Gastrocnemius medialis (tissue), 4 donors: ENCODE measurements at regions not wholly inside any gene's neighbourhood (a gene's known extent, or its start where the extent isn't known, plus 50 kb on each side); places are given as distances from the start of the nearest gene placed in this dataset.
"Not testable (repeated sequence)": the region's sequence is repeated elsewhere in the genome, so short reads cannot be mapped to it uniquely, and the experiment has no call there.

Source experiments
- ATAC-seq, 2 donors: fragments of 150-250 bp; one replicate each; pipeline ENCODE4 v1.9.1; 2016
- DNase-seq, 2 donors: peaks; one replicate each; pipeline ENCODE4 v3.0.0-alpha.2; 2019
- H3K27ac ChIP-seq, 4 donors: fragments of 200-600 bp; sonication (generic); 1 replicate in 1 of 4; 2 replicates in 3 of 4; pipeline ENCODE4 v1.5.1; 2016 to 2018; ENCODE audit warnings: mild to moderate bottlenecking in 2 of 4, moderate library complexity in 1 of 4
- H3K27me3 ChIP-seq, 3 donors: fragments of 200-600 bp; sonication (generic) in 2 of 3; 1 replicate in 1 of 3; 2 replicates in 2 of 3; pipeline versions ENCODE4 v1.5.1 to v1.6.0; 2016 to 2019; ENCODE audit warnings: mild to moderate bottlenecking in 1 of 3, moderate library complexity in 1 of 3
- H3K36me3 ChIP-seq, 2 donors: fragments of 200-600 bp; sonication (generic) in 1 of 2; one replicate each; pipeline ENCODE4 v1.5.1; 2017 to 2018
- H3K4me1 ChIP-seq, 2 donors: fragments of 200-600 bp; sonication (generic) in 1 of 2; one replicate each; pipeline ENCODE4 v1.5.1; 2016 to 2017; ENCODE audit warnings: mild to moderate bottlenecking in 2 of 2
- H3K4me3 ChIP-seq, 4 donors: fragments of 200-600 bp; sonication (generic) in 3 of 4; 1 replicate in 1 of 4; 2 replicates in 3 of 4; pipeline ENCODE4 v1.5.1; 2016 to 2019; ENCODE audit warnings: mild to moderate bottlenecking in 2 of 4
- H3K9me3 ChIP-seq, 3 donors: fragments of 200-600 bp; sonication (generic) in 2 of 3; 1 replicate in 1 of 3; 2 replicates in 2 of 3; pipeline ENCODE4 v1.5.1; 2016 to 2019
- CTCF ChIP-seq, 5 experiments: fragments of 450-650 bp in 3 of 5; fragments of 200-600 bp in 2 of 5; sonication (generic) in 2 of 5; IDR thresholded peaks in 4 of 5; conservative IDR thresholded peaks in 1 of 5; 1 replicate in 4 of 5; 2 replicates in 1 of 5; pipeline ENCODE4 v1.5.1; 2016 to 2019; ENCODE audit warnings: antibody characterized with exemption in 5 of 5, mild to moderate bottlenecking in 3 of 5, moderate library complexity in 3 of 5
- POLR2A ChIP-seq, 2 donors: fragments of 450-650 bp; IDR thresholded peaks; one replicate each; pipeline ENCODE4 v1.6.1; 2017; ENCODE audit warnings: antibody characterized with exemption in 2 of 2, mild to moderate bottlenecking in 2 of 2, moderate library complexity in 2 of 2
- in situ Hi-C, 4 donors: fragments of 200-750 bp; cut with MboI; loops; one replicate each; pipeline versions ENCODE4 v1.15.0 to v1.8.0; 2017; ENCODE audit warnings: low sequenced_read_pairs in 4 of 4
- intact Hi-C: fragments of 100-400 bp; cut with DNase I; formaldehyde crosslinking; loops from one replicate; pipeline ENCODE4 v1.15.1; 2023; ENCODE audit warnings: low total_unique reads

- Histone ChIP-seq H3K9me3 (no peaks in the 10 kb centered on the region), H3K27me3 (no peaks in the 10 kb centered on the region), H3K4me3 (no peak overlapping the region), H3K27ac (no peak overlapping the region), H3K4me1 (no peaks in the 10 kb centered on the region), H3K36me3 (no peaks in the 10 kb centered on the region)
- intact Hi-C loops = no loop called here
- in situ Hi-C loops = no loop called here
- no peak for DNase-seq
- TF ChIP-seq CTCF (IDR thresholded peaks at IDR 0.05 in 4 of 5, conservative IDR thresholded peaks at IDR 0.05 in 1 of 5) (no peak), POLR2A (IDR thresholded peaks at IDR 0.05) (no peak)
- ATAC-seq = no peak
These were observed 148.6 kb upstream of the CNKSR2 start for GRCh38 chrX:21225643-21226042.

GRCh38 chrX:21228974-21229373 lies 145.2 kb upstream of the CNKSR2 start:
- H3K9me3 ChIP-seq, DNase-seq, H3K27me3 ChIP-seq, H3K4me3 ChIP-seq, ATAC-seq, intact Hi-C loops, in situ Hi-C loops, H3K27ac ChIP-seq, H3K4me1 ChIP-seq, H3K36me3 ChIP-seq: not testable (repeated sequence)

GRCh38 chrX:21255032-21255618 lies 119.1 kb upstream of the CNKSR2 start:
- no peaks in the 10 kb centered on the region for H3K36me3 ChIP-seq
- intact Hi-C loops (no loop called here), in situ Hi-C loops (no loop called here)
- H3K4me1 ChIP-seq = no peaks in the 10 kb centered on the region
- no peaks in the 10 kb centered on the region for H3K27me3 ChIP-seq
- TF ChIP-seq POLR2A (IDR thresholded peaks at IDR 0.05) (no peak), CTCF (IDR thresholded peaks at IDR 0.05 in 4 of 5, conservative IDR thresholded peaks at IDR 0.05 in 1 of 5) (no peak)
- no peak overlapping the region for H3K27ac ChIP-seq
- no peaks in the 10 kb centered on the region for H3K9me3 ChIP-seq
- DNase-seq (no peak), ATAC-seq (no peak)
- H3K4me3 ChIP-seq = no peak overlapping the region

GRCh38 chrX:21266949-21267348 lies 107.3 kb upstream of the CNKSR2 start:
- in situ Hi-C loops = no loop called here
- TF ChIP-seq CTCF (IDR thresholded peaks at IDR 0.05 in 4 of 5, conservative IDR thresholded peaks at IDR 0.05 in 1 of 5) (no peak), POLR2A (IDR thresholded peaks at IDR 0.05) (no peak)

GRCh38 chrX:21276736-21277433 lies 97.3 kb upstream of the CNKSR2 start:
- intact Hi-C loops = no loop called here
- H3K4me3 ChIP-seq = no peak overlapping the region
- H3K27ac ChIP-seq = no peak overlapping the region
- H3K27me3 ChIP-seq = no peaks in the 10 kb centered on the region
- no peaks in the 10 kb centered on the region for H3K4me1 ChIP-seq
- TF ChIP-seq POLR2A (IDR thresholded peaks at IDR 0.05) (no peak), CTCF (IDR thresholded peaks at IDR 0.05 in 4 of 5, conservative IDR thresholded peaks at IDR 0.05 in 1 of 5) (no peak)
- H3K9me3 ChIP-seq = no peaks in the 10 kb centered on the region
- DNase-seq (no peak), ATAC-seq (no peak)
- in situ Hi-C loops = no loop called here
- no peaks in the 10 kb centered on the region for H3K36me3 ChIP-seq

More at GRCh38 chrX:21266949-21267348, 107.3 kb upstream of the CNKSR2 start:
- Histone ChIP-seq H3K27me3 (no peaks in the 10 kb centered on the region), H3K4me3 (no peak overlapping the region), H3K27ac (no peak overlapping the region), H3K4me1 (no peaks in the 10 kb centered on the region), H3K9me3 (peaks cover 0 to 4% (median 0%) of the 10 kb centered on the region in 3 donors), H3K36me3 (no peaks in the 10 kb centered on the region)
- intact Hi-C loops = no loop called here
- DNase-seq (no peak), ATAC-seq (no peak)
